OCI-LY1 (cell line): ENCODE measurements at regions not wholly inside any gene's neighbourhood (a gene's known extent, or its start where the extent isn't known, plus 50 kb on each side); places are given as distances from the start of the nearest gene placed in this dataset.

Experiments
- CTCF ChIP-seq: fragments of 200-600 bp; sonication (generic), shearing (Covaris generic); IDR thresholded peaks from 2 replicates; pipeline ENCODE4 v1.5.1; 2017; ENCODE audit warnings: mild to moderate bottlenecking, antibody characterized with exemption, low read length, moderate library complexity, mixed read lengths
- EZH2 ChIP-seq: fragments of 200-600 bp; sonication (generic), shearing (Covaris generic); IDR thresholded peaks from 2 replicates; pipeline ENCODE4 v1.8.0; 2017; ENCODE audit warnings: borderline replicate concordance, mixed run types, mild to moderate bottlenecking, antibody characterized with exemption, low read length, moderate library complexity, mixed read lengths

DNA sequence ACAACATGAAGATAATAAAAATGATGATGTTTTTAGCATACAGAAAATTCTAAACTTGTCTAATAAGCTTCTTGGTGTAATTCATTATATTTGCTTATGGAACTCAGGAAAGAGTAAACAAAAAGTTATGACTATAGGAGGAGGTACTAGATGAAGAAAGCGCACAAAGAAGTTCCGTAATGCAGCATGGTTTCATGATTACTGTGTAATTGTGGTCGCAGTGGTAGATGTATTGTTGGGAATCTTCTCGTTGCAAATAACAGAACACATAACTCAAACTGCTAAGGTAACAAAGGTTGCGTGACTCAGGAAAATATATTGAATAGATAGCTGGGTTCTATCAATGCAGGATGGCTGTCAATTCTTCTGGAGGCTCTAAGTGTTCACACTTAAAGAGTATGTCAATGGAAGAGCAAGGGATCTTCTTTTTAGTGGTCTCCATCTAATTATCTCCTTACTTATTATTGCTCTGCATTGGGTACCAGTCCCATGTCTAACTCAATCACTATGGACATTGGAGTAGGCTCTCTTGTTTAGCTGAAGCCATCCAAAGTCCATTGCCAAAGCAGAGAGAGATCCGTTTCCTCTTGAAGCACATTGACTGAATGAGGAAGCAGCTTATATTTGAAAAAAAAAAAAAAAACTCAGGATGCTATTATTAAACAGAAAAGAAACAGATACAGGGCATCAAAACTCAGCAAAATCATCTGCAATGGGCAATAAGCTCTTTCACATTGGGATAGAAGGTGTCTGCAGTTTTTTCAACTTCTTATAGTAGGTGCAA, 283.4 kb upstream of the ATP2B1 start:
- TF ChIP-seq CTCF: no peak
- TF ChIP-seq EZH2: no peak
